ENCODE measurements at regions not wholly inside any gene's neighbourhood (a gene's known extent, or its start where the extent isn't known, plus 50 kb on each side); places are given as distances from the start of the nearest gene placed in this dataset.
A peak's percentile ranks its signal among the peaks of the same experiment; 100 is the strongest.

DNA sequence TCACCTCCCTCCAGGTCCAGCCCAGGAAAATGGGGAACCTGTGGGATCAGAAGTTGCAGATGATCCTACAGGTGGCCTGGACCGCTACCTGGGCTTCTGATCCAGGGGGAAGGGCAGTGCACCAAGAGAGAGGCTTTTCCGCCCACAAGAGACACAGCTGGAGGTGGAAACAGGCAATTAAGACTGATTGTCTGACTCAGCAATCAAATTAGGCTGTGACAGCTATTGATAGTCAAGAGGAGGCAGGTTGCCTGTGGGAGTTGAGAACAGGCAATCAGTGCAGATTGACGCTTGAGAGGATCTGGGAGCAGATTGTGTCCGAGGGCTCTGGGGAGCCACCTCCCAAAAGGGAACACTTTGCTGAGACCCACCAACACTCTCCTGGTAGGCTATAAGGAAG is 71.1 kb upstream of the SLC44A1 start:
- DNase-seq (ENCODE audit: low read depth): no peak
- no peak overlapping the region for H3K9ac ChIP-seq (ENCODE audit: low read length)
- H3K36me3 ChIP-seq (ENCODE audit: control insufficient read depth, insufficient read depth, low read length, severe bottlenecking): no peaks in the 10 kb centered on the region
- H3K4me3 ChIP-seq (ENCODE audit: low read length): no peak overlapping the region
- no peaks in the 10 kb centered on the region for H3K4me1 ChIP-seq (ENCODE audit: control insufficient read depth, insufficient read depth, low read length)
- H3K27me3 ChIP-seq (replicated peaks; ENCODE audit: control insufficient read depth, insufficient read depth, low read length): no peaks in the 10 kb centered on the region
- H3K9me3 ChIP-seq (ENCODE audit: control insufficient read depth, low read length): no peaks in the 10 kb centered on the region

DNA sequence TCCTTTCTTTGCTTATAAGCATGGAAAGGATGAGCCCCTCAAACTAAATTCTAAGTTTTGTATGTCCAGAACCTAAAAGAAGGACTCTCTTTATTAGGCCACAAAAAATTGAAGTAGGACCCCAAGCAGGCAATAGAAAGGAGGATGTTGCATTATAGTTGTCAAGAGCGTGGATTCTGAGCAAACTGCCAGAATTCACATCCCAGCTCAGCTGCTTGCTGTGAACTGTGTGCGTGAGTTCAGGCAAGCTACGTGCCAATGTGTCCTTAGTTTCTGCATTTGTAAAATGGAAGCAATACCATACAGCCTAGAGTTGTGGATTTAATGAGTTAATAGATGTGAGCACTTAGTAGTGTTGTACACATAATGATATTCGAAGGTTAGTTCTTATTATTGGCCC is 70.6 kb upstream of the SLC44A1 start:
- Histone ChIP-seq H3K9me3 (ENCODE audit: control insufficient read depth, low read length) (no peaks in the 10 kb centered on the region), H3K27me3 (replicated peaks; ENCODE audit: control insufficient read depth, insufficient read depth, low read length) (no peaks in the 10 kb centered on the region), H3K36me3 (ENCODE audit: control insufficient read depth, insufficient read depth, low read length, severe bottlenecking) (no peaks in the 10 kb centered on the region), H3K9ac (ENCODE audit: low read length) (no peak overlapping the region), H3K4me3 (ENCODE audit: low read length) (no peak overlapping the region), H3K4me1 (ENCODE audit: control insufficient read depth, insufficient read depth, low read length) (no peaks in the 10 kb centered on the region)
- no peak for DNase-seq (ENCODE audit: low read depth)

DNA sequence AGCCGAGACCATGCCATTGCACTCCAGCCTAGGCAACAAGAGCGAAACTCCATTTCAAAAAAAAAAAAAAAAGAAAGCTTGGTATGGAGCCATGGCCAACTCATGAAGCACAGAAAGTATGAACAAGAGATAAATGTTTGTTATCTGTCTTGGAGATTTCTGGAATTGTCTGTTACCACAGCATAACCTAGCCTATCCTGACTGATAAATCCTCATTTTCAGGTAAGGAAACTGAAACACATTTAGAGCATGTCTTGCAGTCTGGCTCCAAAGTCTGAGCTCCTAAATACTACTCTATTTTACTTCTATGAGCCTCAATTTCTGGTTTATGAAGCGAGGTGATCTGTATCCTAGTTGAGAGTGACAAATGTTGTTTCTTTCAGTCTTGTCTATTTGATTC is 68.3 kb upstream of the SLC44A1 start:
- no peaks in the 10 kb centered on the region for H3K27me3 ChIP-seq (replicated peaks; ENCODE audit: control insufficient read depth, insufficient read depth, low read length)
- no peaks in the 10 kb centered on the region for H3K4me1 ChIP-seq (ENCODE audit: control insufficient read depth, insufficient read depth, low read length)
- H3K9me3 ChIP-seq (ENCODE audit: control insufficient read depth, low read length): no peaks in the 10 kb centered on the region
- no peak overlapping the region for H3K4me3 ChIP-seq (ENCODE audit: low read length)
- H3K9ac ChIP-seq (ENCODE audit: low read length): no peak overlapping the region
- DNase-seq (ENCODE audit: low read depth): no peak
- no peaks in the 10 kb centered on the region for H3K36me3 ChIP-seq (ENCODE audit: control insufficient read depth, insufficient read depth, low read length, severe bottlenecking)

GRCh38 chr9:105178076-105178475 is 66.4 kb upstream of the SLC44A1 start:
- H3K4me3 ChIP-seq (ENCODE audit: low read length): no peak overlapping the region
- H3K9me3 ChIP-seq (ENCODE audit: control insufficient read depth, low read length): no peaks in the 10 kb centered on the region
- H3K36me3 ChIP-seq (ENCODE audit: control insufficient read depth, insufficient read depth, low read length, severe bottlenecking): no peaks in the 10 kb centered on the region
- no peak for DNase-seq (ENCODE audit: low read depth)
- no peaks in the 10 kb centered on the region for H3K4me1 ChIP-seq (ENCODE audit: control insufficient read depth, insufficient read depth, low read length)
- H3K27me3 ChIP-seq (replicated peaks; ENCODE audit: control insufficient read depth, insufficient read depth, low read length): no peaks in the 10 kb centered on the region
- no peak overlapping the region for H3K9ac ChIP-seq (ENCODE audit: low read length)

DNA sequence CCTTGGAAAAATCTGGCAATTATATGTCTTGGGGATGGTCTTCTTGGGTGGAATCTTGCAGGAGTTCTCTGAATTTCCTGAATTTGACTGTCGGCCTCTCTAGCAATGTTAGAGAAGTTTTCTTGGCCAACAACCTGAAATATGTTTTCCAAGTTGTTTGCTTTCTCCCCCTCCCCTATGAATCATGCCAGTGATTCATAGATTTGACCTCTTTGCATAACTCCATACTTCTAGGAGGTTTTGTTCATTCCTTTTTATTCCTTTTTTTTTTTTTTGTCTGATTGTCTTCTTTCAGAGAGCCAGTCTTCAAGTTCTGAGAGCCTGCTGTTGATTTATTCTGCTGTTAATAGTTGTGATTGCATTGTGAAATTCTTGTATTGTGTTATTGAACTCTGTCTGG is 56.7 kb upstream of the SLC44A1 start:
- DNase-seq (ENCODE audit: low read depth): peak; percentile 88
- Histone ChIP-seq H3K4me1 (ENCODE audit: control insufficient read depth, insufficient read depth, low read length) (peaks cover 32% of the 10 kb centered on the region), H3K4me3 (ENCODE audit: low read length) (no peak overlapping the region), H3K9me3 (ENCODE audit: control insufficient read depth, low read length) (peaks cover 6% of the 10 kb centered on the region), H3K9ac (ENCODE audit: low read length) (peak overlapping the region; percentile 33), H3K27me3 (replicated peaks; ENCODE audit: control insufficient read depth, insufficient read depth, low read length) (no peaks in the 10 kb centered on the region), H3K36me3 (ENCODE audit: control insufficient read depth, insufficient read depth, low read length, severe bottlenecking) (no peaks in the 10 kb centered on the region)

GRCh38 chr9:105188746-105189145 is 55.7 kb upstream of the SLC44A1 start:
- peaks cover 34% of the 10 kb centered on the region for H3K4me1 ChIP-seq (ENCODE audit: control insufficient read depth, insufficient read depth, low read length)
- no peak overlapping the region for H3K9ac ChIP-seq (ENCODE audit: low read length)
- H3K27me3 ChIP-seq (replicated peaks; ENCODE audit: control insufficient read depth, insufficient read depth, low read length): no peaks in the 10 kb centered on the region
- DNase-seq (ENCODE audit: low read depth): no peak
- no peaks in the 10 kb centered on the region for H3K36me3 ChIP-seq (ENCODE audit: control insufficient read depth, insufficient read depth, low read length, severe bottlenecking)
- no peak overlapping the region for H3K4me3 ChIP-seq (ENCODE audit: low read length)
- H3K9me3 ChIP-seq (ENCODE audit: control insufficient read depth, low read length): peaks cover 6% of the 10 kb centered on the region

DNA sequence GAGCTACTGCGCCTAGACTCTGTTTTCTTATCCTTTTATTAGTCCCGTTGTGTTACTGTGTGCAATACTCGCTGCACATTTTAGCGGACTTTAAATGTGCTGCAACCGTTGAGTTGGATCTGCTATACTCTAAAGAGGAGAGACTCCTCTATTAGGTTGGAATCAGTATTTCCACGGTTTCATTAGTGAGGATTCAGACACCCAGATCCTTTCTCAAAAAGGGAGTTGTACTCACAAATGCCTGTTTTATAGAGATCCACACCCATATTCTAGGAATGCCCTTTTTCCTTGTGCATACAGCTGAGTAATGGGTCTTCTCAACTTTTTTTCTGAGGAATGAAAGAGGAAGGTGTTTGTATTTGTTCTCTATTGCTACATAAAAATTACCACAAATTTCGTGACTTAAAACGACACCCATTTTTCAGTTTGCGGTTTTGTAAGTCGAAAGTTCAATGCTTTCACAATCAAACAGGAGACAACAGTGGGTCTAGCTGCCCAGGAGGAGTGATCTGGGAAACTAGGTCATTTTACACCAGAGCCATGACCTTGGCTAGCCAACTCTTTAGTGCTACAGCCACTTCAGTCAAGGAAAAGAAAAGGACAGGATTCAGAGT is 52.8 kb upstream of the SLC44A1 start:
- Histone ChIP-seq H3K27me3 (replicated peaks; ENCODE audit: control insufficient read depth, insufficient read depth, low read length) (no peaks in the 10 kb centered on the region), H3K4me3 (ENCODE audit: low read length) (peak overlapping the region; percentile 32), H3K36me3 (ENCODE audit: control insufficient read depth, insufficient read depth, low read length, severe bottlenecking) (no peaks in the 10 kb centered on the region), H3K9me3 (ENCODE audit: control insufficient read depth, low read length) (no peaks in the 10 kb centered on the region), H3K9ac (ENCODE audit: low read length) (peak overlapping the region; percentile 67), H3K4me1 (ENCODE audit: control insufficient read depth, insufficient read depth, low read length) (peaks cover 41% of the 10 kb centered on the region)
- DNase-seq (ENCODE audit: low read depth): no peak

DNA sequence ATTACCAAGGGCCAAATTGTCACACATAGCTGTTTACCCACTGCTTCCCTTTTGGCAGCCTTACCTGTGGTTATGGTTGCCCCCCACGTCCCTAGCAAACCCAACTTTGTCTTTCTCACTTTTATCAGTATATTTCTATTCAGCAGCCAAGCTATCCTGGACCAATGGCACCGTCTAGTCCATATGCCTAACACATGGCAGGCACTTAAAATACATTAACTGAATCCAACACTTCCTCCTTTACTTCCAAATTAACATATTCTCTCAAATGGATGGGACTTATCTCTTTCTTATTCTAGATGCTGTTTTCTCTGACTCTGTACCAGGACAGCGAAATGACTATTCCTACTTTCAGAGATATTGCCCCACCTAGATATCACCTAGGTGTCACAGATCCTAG is 50.9 kb upstream of the SLC44A1 start:
- no peaks in the 10 kb centered on the region for H3K36me3 ChIP-seq (ENCODE audit: control insufficient read depth, insufficient read depth, low read length, severe bottlenecking)
- no peaks in the 10 kb centered on the region for H3K9me3 ChIP-seq (ENCODE audit: control insufficient read depth, low read length)
- peaks cover 28% of the 10 kb centered on the region for H3K4me1 ChIP-seq (ENCODE audit: control insufficient read depth, insufficient read depth, low read length)
- no peak overlapping the region for H3K9ac ChIP-seq (ENCODE audit: low read length)
- no peak for DNase-seq (ENCODE audit: low read depth)
- H3K27me3 ChIP-seq (replicated peaks; ENCODE audit: control insufficient read depth, insufficient read depth, low read length): no peaks in the 10 kb centered on the region
- no peak overlapping the region for H3K4me3 ChIP-seq (ENCODE audit: low read length)

- Histone ChIP-seq H3K27me3 (replicated peaks; ENCODE audit: control insufficient read depth, insufficient read depth, low read length) (no peaks in the 10 kb centered on the region), H3K4me1 (ENCODE audit: control insufficient read depth, insufficient read depth, low read length) (peaks cover 33% of the 10 kb centered on the region), H3K9me3 (ENCODE audit: control insufficient read depth, low read length) (no peaks in the 10 kb centered on the region), H3K4me3 (ENCODE audit: low read length) (no peak overlapping the region), H3K9ac (ENCODE audit: low read length) (no peak overlapping the region), H3K36me3 (ENCODE audit: control insufficient read depth, insufficient read depth, low read length, severe bottlenecking) (no peaks in the 10 kb centered on the region)
- peak; percentile 49 for DNase-seq (ENCODE audit: low read depth)
These were observed 50.2 kb upstream of the SLC44A1 start for GRCh38 chr9:105194234-105194633.

All from adipocyte (in vitro differentiated cells).